Endothelial cell of umbilical vein (primary cell): ENCODE measurements at regions not wholly inside any gene's neighbourhood (a gene's known extent, or its start where the extent isn't known, plus 50 kb on each side); places are given as distances from the start of the nearest gene placed in this dataset.

Experiments
- BruUV-seq: library from RNA; stranded (reverse); fragments of 400-500 nt; replicated peaks from 2 replicates; lab custom pipeline; 2021; lab: Mats Ljungman, UMichigan
- CTCF ChIA-PET: fragments of 300-600, 350-600 bp; sonication (Branson Sonifier 250); formaldehyde crosslinking; loops from one replicate; lab custom pipeline; 2021; ENCODE audit warnings: antibody characterized with exemption, inconsistent platforms; lab: Charles Lee
- POLR2A ChIA-PET: fragments of 300-600, 350-600 bp; sonication (Branson Sonifier 250); formaldehyde crosslinking; loops from one replicate; lab custom pipeline; 2021; ENCODE audit warnings: antibody characterized with exemption, inconsistent platforms; lab: Charles Lee
- DNase-seq: peaks from one replicate; pipeline ENCODE4 v3.0.0-alpha.2; 2011; ENCODE audit warnings: low read depth, low spot score
- FAIRE-seq: peaks from 2 replicates; lab custom pipeline; 2011; peaks lifted over from hg19 to GRCh38; lab: Jason Lieb, UNC
- H2AFZ ChIP-seq: 2 replicates; pipeline ENCODE4 v1.6.0; 2012; ENCODE audit warnings: low read depth, low read length, control low read depth, inconsistent platforms
- H3K27ac ChIP-seq: 2 replicates; pipeline ENCODE4 v1.5.1; 2011; ENCODE audit warnings: low read depth, mild to moderate bottlenecking, control low read depth, low read length, moderate library complexity; ENCODE audit not compliant: insufficient read depth
- H3K27me3 ChIP-seq, 2 experiments: 2 replicates each; pipeline versions ENCODE4 v1.6.0 to v1.6.1; 2011; ENCODE audit warnings: low read length in 2 of 2, mixed read lengths in 1 of 2; ENCODE audit not compliant: control insufficient read depth in 2 of 2, insufficient read depth in 2 of 2
- H3K36me3 ChIP-seq, 2 experiments: 2 replicates in 1 of 2; 3 replicates in 1 of 2; pipeline ENCODE4 v1.5.1; 2011; ENCODE audit warnings: low read length in 2 of 2, mild to moderate bottlenecking in 1 of 2, moderate library complexity in 1 of 2; ENCODE audit not compliant: control insufficient read depth in 2 of 2, insufficient read depth in 2 of 2; ENCODE audit errors: extremely low read depth in 1 of 2
- H3K4me1 ChIP-seq: 3 replicates; pipeline ENCODE4 v1.5.1; 2011; ENCODE audit warnings: mild to moderate bottlenecking, low read length; ENCODE audit not compliant: control insufficient read depth, insufficient read depth; ENCODE audit errors: extremely low read depth
- H3K4me2 ChIP-seq: 2 replicates; pipeline ENCODE4 v1.6.1; 2011; ENCODE audit warnings: low read length, control low read depth, mixed read lengths; ENCODE audit not compliant: insufficient read depth
- H3K4me3 ChIP-seq, 3 experiments: fragments of 200-600 bp in 1 of 3; sonication (generic), shearing (Covaris generic) in 1 of 3; replicated peaks in 1 of 3; 2 replicates each; pipeline ENCODE4 v1.5.1; 2011 to 2016; ENCODE audit warnings: control low read depth in 3 of 3, low read length in 3 of 3, mild to moderate bottlenecking in 2 of 3, inconsistent platforms in 1 of 3, low read depth in 1 of 3, moderate library complexity in 1 of 3; ENCODE audit not compliant: insufficient read depth in 1 of 3
- H3K79me2 ChIP-seq: 2 replicates; pipeline ENCODE4 v1.6.0; 2012; ENCODE audit warnings: low read length, inconsistent platforms; ENCODE audit not compliant: control insufficient read depth, insufficient read depth
- H3K9ac ChIP-seq: replicated peaks from 2 replicates; pipeline ENCODE3; 2011; ENCODE audit warnings: low read length, control low read depth; ENCODE audit not compliant: insufficient read depth; ENCODE audit errors: extremely low read depth
- H3K9me1 ChIP-seq: replicated peaks from 3 replicates; pipeline ENCODE4 v1.6.0; 2011; ENCODE audit warnings: mild to moderate bottlenecking, low read length; ENCODE audit not compliant: control insufficient read depth, insufficient read depth; ENCODE audit errors: extremely low read depth
- H3K9me3 ChIP-seq: replicated peaks from 2 replicates; pipeline ENCODE4 v1.5.1; 2012; ENCODE audit warnings: low read length, inconsistent platforms; ENCODE audit not compliant: control insufficient read depth, insufficient read depth
- H4K20me1 ChIP-seq: replicated peaks from 2 replicates; pipeline ENCODE3; 2011; ENCODE audit warnings: mild to moderate bottlenecking, low read length; ENCODE audit not compliant: control insufficient read depth, insufficient read depth; ENCODE audit errors: extremely low read depth
- EZH2 ChIP-seq: IDR thresholded peaks from 2 replicates; pipeline ENCODE4 v1.6.1; 2012; ENCODE audit warnings: borderline replicate concordance, low read depth, mild to moderate bottlenecking, moderate library complexity, low read length, inconsistent platforms; ENCODE audit not compliant: severe bottlenecking
- FOS ChIP-seq: IDR thresholded peaks from 2 replicates; pipeline ENCODE4 v1.6.1; 2011; ENCODE audit warnings: mild to moderate bottlenecking, low read length, moderate library complexity, borderline replicate concordance; ENCODE audit not compliant: insufficient read depth
- GATA2 ChIP-seq: IDR thresholded peaks from 2 replicates; pipeline ENCODE4 v1.7.0; 2011; ENCODE audit warnings: low read depth, mild to moderate bottlenecking, moderate library complexity, mixed read lengths, low read length; ENCODE audit not compliant: insufficient read length, insufficient read depth
- JUN ChIP-seq: IDR thresholded peaks from 2 replicates; pipeline ENCODE4 v1.6.1; 2011; ENCODE audit warnings: borderline replicate concordance, low read depth; ENCODE audit not compliant: insufficient read length, insufficient read depth
- MAX ChIP-seq: IDR thresholded peaks from 2 replicates; pipeline ENCODE4 v1.6.1; 2011; ENCODE audit not compliant: insufficient read depth, insufficient read length
- MYC ChIP-seq: IDR thresholded peaks from one replicate; pipeline ENCODE4 v1.6.1; 2011; ENCODE audit warnings: mild to moderate bottlenecking, low read depth, low read length
- POLR2A ChIP-seq: IDR thresholded peaks from 2 replicates; pipeline ENCODE4 v1.6.1; 2012; ENCODE audit warnings: low read depth, mild to moderate bottlenecking, control low read depth, low read length
- POLR2AphosphoS5 ChIP-seq: IDR thresholded peaks from 2 replicates; pipeline ENCODE4 v1.6.1; 2012; ENCODE audit warnings: low read depth, mild to moderate bottlenecking, control low read depth, low read length, moderate library complexity; ENCODE audit not compliant: insufficient read depth
- dilution Hi-C: fragments of 300-500 bp; cut with MboI; formaldehyde crosslinking; loops from one replicate; pipeline ENCODE4 v1.15.0; 2019; ENCODE audit warnings: low sequenced_read_pairs; ENCODE audit not compliant: extremely low pct_ligation_motif_present
- intact Hi-C: fragments of 100-400 bp; cut with micrococcal nuclease; formaldehyde crosslinking; loops from one replicate; pipeline ENCODE4 v1.10.0; 2022
- TF ChIP-seq, protein P1 (sequence below), 2 donors: IDR thresholded peaks; 1 replicate in 1 of 2; 2 replicates in 1 of 2; pipeline ENCODE4 v1.5.1; 2011; ENCODE audit warnings: low read length in 2 of 2, mild to moderate bottlenecking in 2 of 2, moderate library complexity in 2 of 2, control low read depth in 1 of 2, inconsistent platforms in 1 of 2, low read depth in 1 of 2; ENCODE audit not compliant: insufficient read depth in 1 of 2; ENCODE audit errors: extremely low read depth in 1 of 2

DNA sequence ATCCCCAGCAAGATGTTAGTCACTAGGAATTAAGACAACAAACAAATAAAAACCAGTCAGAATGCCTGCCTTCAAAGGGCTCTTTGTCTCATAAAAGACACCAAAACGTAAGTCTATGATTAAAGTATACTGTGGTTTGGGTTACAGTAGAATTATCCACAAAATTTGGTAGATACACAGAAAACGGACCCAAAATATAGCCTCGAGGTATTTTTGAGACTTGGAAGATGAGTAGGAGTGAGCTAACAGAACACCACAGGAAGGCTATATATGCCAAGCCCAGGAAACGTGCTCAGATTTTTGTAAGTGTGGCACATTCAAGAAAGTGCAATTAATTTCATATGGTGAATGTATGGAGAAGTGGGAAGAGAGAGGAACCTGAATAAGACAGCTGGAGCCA is 831.4 kb downstream of the CDH11 start:
- ChIA-PET POLR2A (no interaction called here), CTCF (no interaction called here)
- TF ChIP-seq FOS = no peak
- no peak for TF ChIP-seq JUN
- no peak for TF ChIP-seq POLR2A
- TF ChIP-seq GATA2 = no peak
- TF ChIP-seq MAX = no peak
- TF ChIP-seq, protein P1, sequence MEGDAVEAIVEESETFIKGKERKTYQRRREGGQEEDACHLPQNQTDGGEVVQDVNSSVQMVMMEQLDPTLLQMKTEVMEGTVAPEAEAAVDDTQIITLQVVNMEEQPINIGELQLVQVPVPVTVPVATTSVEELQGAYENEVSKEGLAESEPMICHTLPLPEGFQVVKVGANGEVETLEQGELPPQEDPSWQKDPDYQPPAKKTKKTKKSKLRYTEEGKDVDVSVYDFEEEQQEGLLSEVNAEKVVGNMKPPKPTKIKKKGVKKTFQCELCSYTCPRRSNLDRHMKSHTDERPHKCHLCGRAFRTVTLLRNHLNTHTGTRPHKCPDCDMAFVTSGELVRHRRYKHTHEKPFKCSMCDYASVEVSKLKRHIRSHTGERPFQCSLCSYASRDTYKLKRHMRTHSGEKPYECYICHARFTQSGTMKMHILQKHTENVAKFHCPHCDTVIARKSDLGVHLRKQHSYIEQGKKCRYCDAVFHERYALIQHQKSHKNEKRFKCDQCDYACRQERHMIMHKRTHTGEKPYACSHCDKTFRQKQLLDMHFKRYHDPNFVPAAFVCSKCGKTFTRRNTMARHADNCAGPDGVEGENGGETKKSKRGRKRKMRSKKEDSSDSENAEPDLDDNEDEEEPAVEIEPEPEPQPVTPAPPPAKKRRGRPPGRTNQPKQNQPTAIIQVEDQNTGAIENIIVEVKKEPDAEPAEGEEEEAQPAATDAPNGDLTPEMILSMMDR (IDR thresholded peaks at IDR 0.05; ENCODE audit: extremely low read depth in 1 of 2, insufficient read depth in 1 of 2, low read depth in 1 of 2, low read length in 2 of 2) = no peak
- no peak for TF ChIP-seq MYC
- no peak for TF ChIP-seq EZH2
- TF ChIP-seq POLR2AphosphoS5 = no peak
- Histone ChIP-seq H2AFZ (no peak overlapping the region), H3K4me2 (no peak overlapping the region), H3K9me3 (no peaks in the 10 kb centered on the region), H3K36me3 (no peaks in the 10 kb centered on the region), H3K9me1 (no peaks in the 10 kb centered on the region), H3K4me3 (no peak overlapping the region), H3K4me1 (no peaks in the 10 kb centered on the region), H4K20me1 (no peaks in the 10 kb centered on the region), H3K27ac (no peak overlapping the region), H3K9ac (no peak overlapping the region), H3K27me3 (no peaks in the 10 kb centered on the region), H3K79me2 (no peaks in the 10 kb centered on the region)
- intact Hi-C loops (no loop called here), dilution Hi-C loops (no loop called here)
- BruUV-seq = no TSS peak
- FAIRE-seq (no peak), DNase-seq (no peak)
